ENCODE measurements at regions not wholly inside any gene's neighbourhood (a gene's known extent, or its start where the extent isn't known, plus 50 kb on each side); places are given as distances from the start of the nearest gene placed in this dataset.

DNA sequence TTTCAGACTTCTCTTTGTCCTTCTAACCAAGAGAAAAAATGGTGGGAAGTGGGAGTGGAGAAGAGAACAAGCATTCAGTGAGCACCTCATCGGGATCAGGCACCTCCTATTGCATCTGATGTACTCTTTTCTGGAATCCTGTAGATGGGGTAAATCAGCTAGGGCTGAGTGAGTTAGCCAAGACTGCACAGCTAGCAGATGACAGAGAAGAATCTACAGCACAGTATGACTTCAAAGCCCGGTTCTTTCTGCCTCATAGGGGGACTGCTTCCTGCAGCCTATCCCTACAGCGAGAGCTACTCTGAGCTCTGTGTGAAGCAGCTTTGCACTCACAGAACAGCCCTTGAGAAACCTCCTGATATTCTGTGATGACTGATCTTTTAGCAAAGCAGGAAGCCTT, 275.2 kb upstream of the MEIS2 start:
- no peak overlapping the region for H3K4me3 ChIP-seq (ENCODE audit: low read depth, poor library complexity, severe bottlenecking)
- no peak for DNase-seq (ENCODE audit: low spot score in 2 of 2)
- 40 to 49% methylated on average over 3 of the region's 3 CpGs for WGBS, 2 donors
- no peak for TF ChIP-seq POLR2A (IDR thresholded peaks at IDR 0.05)
- TF ChIP-seq, protein P1, sequence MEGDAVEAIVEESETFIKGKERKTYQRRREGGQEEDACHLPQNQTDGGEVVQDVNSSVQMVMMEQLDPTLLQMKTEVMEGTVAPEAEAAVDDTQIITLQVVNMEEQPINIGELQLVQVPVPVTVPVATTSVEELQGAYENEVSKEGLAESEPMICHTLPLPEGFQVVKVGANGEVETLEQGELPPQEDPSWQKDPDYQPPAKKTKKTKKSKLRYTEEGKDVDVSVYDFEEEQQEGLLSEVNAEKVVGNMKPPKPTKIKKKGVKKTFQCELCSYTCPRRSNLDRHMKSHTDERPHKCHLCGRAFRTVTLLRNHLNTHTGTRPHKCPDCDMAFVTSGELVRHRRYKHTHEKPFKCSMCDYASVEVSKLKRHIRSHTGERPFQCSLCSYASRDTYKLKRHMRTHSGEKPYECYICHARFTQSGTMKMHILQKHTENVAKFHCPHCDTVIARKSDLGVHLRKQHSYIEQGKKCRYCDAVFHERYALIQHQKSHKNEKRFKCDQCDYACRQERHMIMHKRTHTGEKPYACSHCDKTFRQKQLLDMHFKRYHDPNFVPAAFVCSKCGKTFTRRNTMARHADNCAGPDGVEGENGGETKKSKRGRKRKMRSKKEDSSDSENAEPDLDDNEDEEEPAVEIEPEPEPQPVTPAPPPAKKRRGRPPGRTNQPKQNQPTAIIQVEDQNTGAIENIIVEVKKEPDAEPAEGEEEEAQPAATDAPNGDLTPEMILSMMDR (IDR thresholded peaks at IDR 0.05), result no peak
- intact Hi-C loops (cut with DNase I; ENCODE audit: low total_unique reads), result no loop called here

DNA sequence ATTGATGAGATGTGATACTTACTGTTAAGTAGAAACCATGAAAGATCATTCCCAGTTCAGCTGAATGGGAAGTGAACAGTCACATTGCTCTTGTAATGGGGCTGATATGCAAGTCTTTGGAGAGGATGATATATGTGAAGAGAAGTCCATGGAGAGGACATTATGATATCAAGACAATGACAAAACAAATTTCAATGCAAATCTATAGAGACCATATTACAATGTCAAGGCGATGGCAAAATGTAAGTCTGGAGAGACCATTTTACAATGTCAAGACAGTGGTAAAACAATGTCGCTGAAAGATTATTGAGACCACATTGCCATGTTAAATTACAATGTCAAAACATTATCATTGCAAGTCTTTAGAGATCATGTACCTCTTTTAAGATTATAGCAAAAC, 277.1 kb upstream of the MEIS2 start:
- no peak overlapping the region for H3K4me3 ChIP-seq (ENCODE audit: low read depth, poor library complexity, severe bottlenecking)
- WGBS, 2 donors, result 87 to 99% methylated on average over 2 of the region's 2 CpGs
- DNase-seq (ENCODE audit: low spot score in 2 of 2), result no peak
- TF ChIP-seq, protein P1 (IDR thresholded peaks at IDR 0.05), result no peak
- no peak for TF ChIP-seq POLR2A (IDR thresholded peaks at IDR 0.05)
- intact Hi-C loops (cut with DNase I; ENCODE audit: low total_unique reads), result no loop called here

DNA sequence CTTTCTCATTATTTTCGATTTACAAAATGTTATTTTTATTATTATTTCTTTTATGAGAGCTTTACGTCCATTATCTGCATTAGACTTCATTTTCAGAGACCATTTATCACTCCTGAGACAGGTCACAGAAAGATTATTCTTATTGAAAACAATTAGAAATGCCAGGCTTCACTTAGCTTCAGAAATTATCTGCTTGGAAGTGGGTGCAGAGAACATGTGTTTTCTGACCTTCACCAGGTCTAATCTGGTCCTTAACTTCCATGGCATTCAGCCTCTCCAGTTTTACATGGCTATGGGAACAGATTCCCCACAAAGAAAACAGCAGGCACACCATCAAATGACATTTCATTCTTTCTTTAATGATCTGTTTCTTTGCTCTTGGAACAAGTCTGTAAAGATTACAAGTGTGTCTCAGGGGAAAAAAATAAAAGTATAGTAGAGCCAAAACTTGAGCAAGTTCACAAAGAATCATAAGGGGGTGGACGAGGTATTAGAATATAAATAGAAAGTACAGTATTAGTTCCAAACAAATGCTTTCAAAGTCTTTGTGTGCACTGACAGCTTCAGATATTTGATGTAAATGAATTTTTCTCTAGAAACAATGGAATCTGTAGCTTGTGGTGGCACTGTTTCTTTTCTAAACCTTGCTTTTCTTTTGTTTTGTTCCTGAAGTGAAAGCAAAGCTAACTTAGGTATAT, 294.2 kb upstream of the MEIS2 start:
- DNase-seq (ENCODE audit: low spot score in 2 of 2), result no peak
- intact Hi-C loops (cut with DNase I; ENCODE audit: low total_unique reads), result no loop called here
- WGBS, 2 donors, result 53 to 54% methylated on average over 3 of the region's 3 CpGs
- no peak for TF ChIP-seq POLR2A (IDR thresholded peaks at IDR 0.05)
- H3K4me3 ChIP-seq (ENCODE audit: low read depth, poor library complexity, severe bottlenecking), result no peak overlapping the region

DNA sequence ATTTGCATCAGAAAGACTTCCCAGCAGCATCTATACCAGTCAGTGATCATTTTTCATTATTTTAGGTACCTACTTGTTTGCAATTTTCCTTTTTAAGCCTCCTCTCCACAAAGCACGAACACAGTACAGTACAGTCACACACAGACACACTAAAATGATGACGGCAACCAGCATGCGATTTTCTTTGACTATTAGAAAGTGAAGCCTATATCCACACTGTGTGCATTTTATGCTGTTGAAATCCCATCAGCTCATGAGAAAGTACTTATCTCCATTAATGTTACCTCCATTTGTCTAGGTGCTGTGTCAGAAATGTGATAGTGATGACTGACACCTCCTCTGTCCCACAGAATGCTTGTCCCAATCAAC, 294.7 kb upstream of the MEIS2 start:
- H3K4me3 ChIP-seq (ENCODE audit: low read depth, poor library complexity, severe bottlenecking), result no peak overlapping the region
- 84 to 94% methylated on average over 3 of the region's 3 CpGs for WGBS, 2 donors
- TF ChIP-seq, protein P1 (IDR thresholded peaks at IDR 0.05), result no peak
- no peak for TF ChIP-seq POLR2A (IDR thresholded peaks at IDR 0.05)
- intact Hi-C loops (cut with DNase I; ENCODE audit: low total_unique reads), result no loop called here
- DNase-seq (ENCODE audit: low spot score in 2 of 2), result no peak

DNA sequence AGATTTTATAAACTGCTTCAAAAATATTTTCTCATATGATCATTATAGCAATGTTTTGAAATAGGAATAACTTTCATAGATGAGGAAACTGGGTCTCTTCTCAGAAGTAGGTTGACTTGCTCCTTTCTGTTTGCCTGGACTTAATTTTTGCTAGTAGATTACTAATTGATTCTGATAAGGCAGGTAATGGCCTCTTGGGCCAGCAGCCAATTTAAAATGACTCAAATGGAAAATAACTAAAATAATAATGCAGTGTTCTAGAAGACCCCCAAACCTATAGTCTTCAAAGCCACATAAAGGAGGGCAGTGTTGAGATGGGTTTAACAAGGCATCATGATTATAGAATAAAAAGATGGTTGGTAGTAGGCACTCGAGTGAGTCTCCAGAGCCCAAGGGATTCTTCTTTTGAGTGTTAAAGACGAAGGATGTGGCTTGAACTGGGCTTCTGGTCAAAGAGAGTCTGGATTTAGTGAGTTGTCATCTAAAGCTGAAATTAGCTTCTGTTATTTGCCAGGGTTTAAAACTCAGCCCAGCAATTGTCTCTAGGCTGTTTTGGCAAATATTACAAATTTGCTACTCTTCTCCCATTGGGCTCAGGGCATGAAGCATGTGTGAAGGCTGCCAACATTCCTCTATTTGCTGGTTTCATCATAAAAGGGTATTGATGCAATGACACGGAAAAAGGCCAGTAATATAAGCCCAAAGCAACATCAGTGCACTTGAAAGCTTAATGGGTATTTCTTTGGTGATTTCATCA, 297.1 kb upstream of the MEIS2 start:
- intact Hi-C loops (cut with DNase I; ENCODE audit: low total_unique reads), result no loop called here
- TF ChIP-seq, protein P1 (IDR thresholded peaks at IDR 0.05), result no peak
- no peak for TF ChIP-seq POLR2A (IDR thresholded peaks at IDR 0.05)
- no peak for DNase-seq (ENCODE audit: low spot score in 2 of 2)
- WGBS, 2 donors, result 38 to 51% methylated on average over 3 of the region's 3 CpGs
- no peak overlapping the region for H3K4me3 ChIP-seq (ENCODE audit: low read depth, poor library complexity, severe bottlenecking)

DNA sequence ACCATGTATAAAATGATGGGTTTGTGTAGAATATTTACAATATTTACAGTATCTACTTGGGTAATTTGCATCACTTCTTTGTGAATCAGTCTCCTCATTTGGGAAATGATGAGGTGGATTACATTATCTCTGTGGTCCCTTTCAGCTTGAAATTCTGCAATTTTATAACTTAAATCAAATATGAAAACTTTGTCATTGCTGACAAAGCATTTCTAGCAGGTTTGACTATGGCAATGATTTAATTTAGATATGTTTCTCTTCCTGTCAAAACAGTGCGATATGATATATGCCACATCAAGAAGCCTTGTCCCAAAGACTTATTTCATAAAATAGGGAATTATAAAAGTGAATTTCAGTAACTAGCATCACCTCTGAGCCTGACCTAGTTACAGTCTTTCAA, 315.8 kb upstream of the MEIS2 start:
- TF ChIP-seq, protein P1 (IDR thresholded peaks at IDR 0.05), result no peak
- TF ChIP-seq POLR2A (IDR thresholded peaks at IDR 0.05), result no peak
- intact Hi-C loops (cut with DNase I; ENCODE audit: low total_unique reads), result no loop called here
- H3K4me3 ChIP-seq (ENCODE audit: low read depth, poor library complexity, severe bottlenecking), result no peak overlapping the region
- no peak for DNase-seq (ENCODE audit: low spot score in 2 of 2)
- 94 to 95% methylated on average over 1 of the region's 1 CpG for WGBS, 2 donors

All from lower leg skin (tissue), 4 donors.